HepG2 (cell line): ENCODE measurements at regions not wholly inside any gene's neighbourhood (a gene's known extent, or its start where the extent isn't known, plus 50 kb on each side); places are given as distances from the start of the nearest gene placed in this dataset.

Experiments used
- ATAC-seq: fragments of 200-7000 bp; cut with Tn5 transposase; 3 replicates; pipeline ENCODE4 v1.9.1; 2020; ENCODE audit warnings: mild to moderate bottlenecking, moderate library complexity
- BruUV-seq: library from RNA; stranded (reverse); fragments of 400-500 nt; replicated peaks from 2 replicates; lab custom pipeline; 2021; lab: Mats Ljungman, UMichigan
- CTCF ChIA-PET: fragments of 300-600 bp; formaldehyde crosslinking; extraction: SDS; loops from one replicate; lab custom pipeline; 2021; ENCODE audit warnings: low total read pairs, inconsistent platforms, low intra/inter-chr PET ratio; lab: Yijun Ruan, JAX
- POLR2A ChIA-PET: fragments of 350-600 bp; sonication (Branson Sonifier 250); formaldehyde crosslinking; loops from one replicate; lab custom pipeline; 2020; ENCODE audit warnings: antibody characterized with exemption, inconsistent platforms; lab: Yijun Ruan, JAX
- DNase-seq: peaks from one replicate; pipeline ENCODE4 v3.0.0-alpha.2; 2015; ENCODE audit warnings: low spot score
- FAIRE-seq: peaks from 3 replicates; lab custom pipeline; 2011; peaks lifted over from hg19 to GRCh38; lab: Jason Lieb, UNC
- H2AFZ ChIP-seq: one replicate; pipeline ENCODE4 v1.6.1; 2011; ENCODE audit warnings: low read length, inconsistent platforms
- H3K27ac ChIP-seq: fragments of 300-600 bp; 3 replicates; pipeline ENCODE4 v1.8.0; 2011; ENCODE audit warnings: mixed run types, mild to moderate bottlenecking, mixed read lengths, low read length, inconsistent platforms; ENCODE audit not compliant: insufficient read depth; ENCODE audit errors: extremely low read length
- H3K27me3 ChIP-seq, 2 experiments: fragments of 200-600 bp in 1 of 2; 2 replicates in 1 of 2; 3 replicates in 1 of 2; pipeline versions ENCODE4 v1.6.0 to v1.8.0; 2011; ENCODE audit warnings: low read length in 2 of 2, mild to moderate bottlenecking in 2 of 2, moderate library complexity in 2 of 2, inconsistent platforms in 1 of 2; ENCODE audit not compliant: insufficient read depth in 2 of 2, control insufficient read depth in 1 of 2
- H3K36me3 ChIP-seq, 2 experiments: fragments of 200-600 bp in 1 of 2; replicated peaks in 1 of 2; 2 replicates in 1 of 2; 3 replicates in 1 of 2; pipeline versions ENCODE4 v1.5.1 to v1.8.0; 2011; ENCODE audit warnings: low read length in 2 of 2, inconsistent platforms in 1 of 2; ENCODE audit not compliant: insufficient read depth in 2 of 2, control insufficient read depth in 1 of 2
- H3K4me1 ChIP-seq: 2 replicates; pipeline ENCODE4 v1.5.1; 2012; ENCODE audit warnings: low read length, inconsistent platforms; ENCODE audit not compliant: insufficient read depth
- H3K4me2 ChIP-seq: 2 replicates; pipeline ENCODE4 v1.6.0; 2011; ENCODE audit warnings: low read depth, low read length, inconsistent platforms
- H3K4me3 ChIP-seq, 3 experiments: fragments of 200-600 bp in 1 of 3; sonication (generic), shearing (Covaris generic) in 1 of 3; replicated peaks in 1 of 3; 2 replicates each; pipeline ENCODE4 v1.5.1; 2011 to 2016; ENCODE audit warnings: low read length in 3 of 3, inconsistent platforms in 2 of 3, low read depth in 2 of 3, mild to moderate bottlenecking in 2 of 3, control low read depth in 1 of 3, mixed read lengths in 1 of 3; ENCODE audit not compliant: insufficient read depth in 1 of 3
- H3K79me2 ChIP-seq: one replicate; pipeline ENCODE4 v1.6.1; 2011; ENCODE audit warnings: low read length, inconsistent platforms; ENCODE audit not compliant: insufficient read depth
- H3K9ac ChIP-seq: 2 replicates; pipeline ENCODE4 v1.6.0; 2011; ENCODE audit warnings: mild to moderate bottlenecking, low read depth, low read length, inconsistent platforms; ENCODE audit not compliant: insufficient read depth
- H3K9me3 ChIP-seq: 2 replicates; pipeline ENCODE4 v1.5.1; 2012; ENCODE audit warnings: mild to moderate bottlenecking, low read length
- H4K20me1 ChIP-seq: 2 replicates; pipeline ENCODE4 v1.6.0; 2011; ENCODE audit warnings: inconsistent platforms, mild to moderate bottlenecking, low read length, moderate library complexity; ENCODE audit not compliant: insufficient read depth
- AGO1 ChIP-seq: fragments of 200-400 bp; formaldehyde crosslinking; IDR thresholded peaks from 2 replicates; pipeline ENCODE4 v1.6.1; 2017; ENCODE audit warnings: mild to moderate bottlenecking, low read depth, low read length, moderate library complexity; ENCODE audit not compliant: poor library complexity, severe bottlenecking
- AKNA ChIP-seq: sonication (generic); formaldehyde crosslinking; IDR thresholded peaks from 2 replicates; pipeline ENCODE4 v1.4.0; 2020; ENCODE audit warnings: missing genetic modification reagents, borderline replicate concordance
- MAFG ChIP-seq: sonication (generic); formaldehyde crosslinking; IDR thresholded peaks from 2 replicates; pipeline ENCODE4 v1.5.1; 2020; ENCODE audit warnings: mild to moderate bottlenecking, missing genetic modification reagents
- MED13 ChIP-seq: sonication (generic); formaldehyde crosslinking; IDR thresholded peaks from 2 replicates; pipeline ENCODE4 v1.5.0; 2020; ENCODE audit warnings: missing genetic modification reagents
- POLR2AphosphoS2 ChIP-seq: IDR thresholded peaks from 2 replicates; pipeline ENCODE4 v1.6.1; 2011; ENCODE audit warnings: low read depth, low read length, improper control_type of control experiment
- SP5 ChIP-seq: IDR thresholded peaks from 2 replicates; pipeline ENCODE4 v1.6.1; 2016; ENCODE audit warnings: low read depth, borderline replicate concordance
- ZSCAN30 ChIP-seq: sonication (generic); formaldehyde crosslinking; IDR thresholded peaks from 2 replicates; pipeline ENCODE4 v1.5.0; 2020; ENCODE audit warnings: mild to moderate bottlenecking, missing genetic modification reagents
- WGBS: methylation state at CpG from one replicate; pipeline ENCODE4 v1.1.6; 2017; ENCODE audit warnings: low lambda C conversion rate; 5-methylcytosine and 5-hydroxymethylcytosine counted together
- in situ Hi-C: cut with HindIII; loops from 2 replicates; pipeline ENCODE4 v1.10.0; 2017; ENCODE audit warnings: low pct_unique_long_range_greater_than_20kb; ENCODE audit not compliant: extremely low pct_ligation_motif_present
- intact Hi-C: fragments of 100-400 bp; cut with micrococcal nuclease; formaldehyde crosslinking; loops from one replicate; pipeline ENCODE4 v1.10.0; 2022; ENCODE audit not compliant: unreplicated experiment

- H3K27me3 ChIP-seq = no peaks in the 10 kb centered on the region
- BruUV-seq = no TSS peak
- CTCF ChIA-PET = no interaction called here
- no peaks in the 10 kb centered on the region for H4K20me1 ChIP-seq
- no peak overlapping the region for H3K27ac ChIP-seq
- H3K4me2 ChIP-seq = no peak overlapping the region
- no peak overlapping the region for H3K4me3 ChIP-seq
- in situ Hi-C loops (no loop called here), intact Hi-C loops (no loop called here)
- no peaks in the 10 kb centered on the region for H3K4me1 ChIP-seq
- TF ChIP-seq SP5 (CRISPR knock-in tag) = no peak
- no peak for TF ChIP-seq MAFG
- TF ChIP-seq MED13 (CRISPR knock-in tag) = no peak
- TF ChIP-seq AKNA (CRISPR knock-in tag) = no peak
- no peak for TF ChIP-seq ZSCAN30 (CRISPR knock-in tag)
- no peak for TF ChIP-seq AGO1
- no peak for TF ChIP-seq POLR2AphosphoS2
- H3K9ac ChIP-seq = no peak overlapping the region
- no peaks in the 10 kb centered on the region for H3K9me3 ChIP-seq
- ATAC-seq (no peak), DNase-seq (no peak), FAIRE-seq (no peak)
- H2AFZ ChIP-seq = no peak overlapping the region
- POLR2A ChIA-PET = no interaction called here
- H3K36me3 ChIP-seq = no peaks in the 10 kb centered on the region
- 34% methylated on average over 8 of the region's 12 CpGs for WGBS
- no peaks in the 10 kb centered on the region for H3K79me2 ChIP-seq
Observed at GRCh38 chr1:208496467-208497371, 252.5 kb upstream of the PLXNA2 start.
